MM.1S (cell line): ENCODE measurements at regions not wholly inside any gene's neighbourhood (a gene's known extent, or its start where the extent isn't known, plus 50 kb on each side); places are given as distances from the start of the nearest gene placed in this dataset.

Source experiments
- CTCF ChIP-seq: fragments of 300-600 bp; sonication (generic); IDR thresholded peaks from 2 replicates; pipeline ENCODE4 v1.5.1; 2016; ENCODE audit warnings: antibody characterized with exemption, low read length, mixed read lengths
- EZH2 ChIP-seq: fragments of 300-600 bp; sonication (generic); optimal IDR thresholded peaks from 2 replicates; pipeline ENCODE3; 2017; ENCODE audit warnings: low read depth, mild to moderate bottlenecking, antibody characterized with exemption, low read length, mixed read lengths
- EZH2phosphoT487 ChIP-seq: fragments of 300-600 bp; sonication (generic); IDR thresholded peaks from 2 replicates; pipeline ENCODE4 v1.6.1; 2018; ENCODE audit warnings: antibody characterized with exemption, low read length

- TF ChIP-seq EZH2, result no peak
- TF ChIP-seq CTCF, result no peak
- TF ChIP-seq EZH2phosphoT487, result no peak
These were observed 51.9 kb upstream of the STX18 start for GRCh38 chr4:4593596-4594284.
